ENCODE measurements at regions not wholly inside any gene's neighbourhood (a gene's known extent, or its start where the extent isn't known, plus 50 kb on each side); places are given as distances from the start of the nearest gene placed in this dataset.

DNA sequence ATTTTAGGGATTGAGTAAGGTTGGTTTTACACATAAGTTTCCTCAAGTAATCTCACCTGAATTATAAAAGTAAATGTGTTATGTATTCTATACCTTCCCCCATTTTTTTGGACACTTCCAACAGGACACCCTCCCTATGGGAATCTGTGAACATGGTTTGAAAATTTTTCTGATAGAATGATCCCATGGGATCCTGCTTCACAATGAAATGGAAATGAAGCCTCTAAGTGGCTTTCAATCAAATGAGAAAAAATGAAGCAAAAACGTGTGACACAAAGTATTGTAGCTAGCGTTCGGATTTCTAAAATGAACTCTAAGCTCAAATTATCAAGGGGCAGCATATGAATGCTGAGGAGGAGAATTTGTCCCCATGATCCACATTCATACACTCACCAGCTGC lies 1006.8 kb downstream of the ADGRL2 start:
- DNase-seq (ENCODE audit: low read depth): no peak
- TF ChIP-seq, protein P1, sequence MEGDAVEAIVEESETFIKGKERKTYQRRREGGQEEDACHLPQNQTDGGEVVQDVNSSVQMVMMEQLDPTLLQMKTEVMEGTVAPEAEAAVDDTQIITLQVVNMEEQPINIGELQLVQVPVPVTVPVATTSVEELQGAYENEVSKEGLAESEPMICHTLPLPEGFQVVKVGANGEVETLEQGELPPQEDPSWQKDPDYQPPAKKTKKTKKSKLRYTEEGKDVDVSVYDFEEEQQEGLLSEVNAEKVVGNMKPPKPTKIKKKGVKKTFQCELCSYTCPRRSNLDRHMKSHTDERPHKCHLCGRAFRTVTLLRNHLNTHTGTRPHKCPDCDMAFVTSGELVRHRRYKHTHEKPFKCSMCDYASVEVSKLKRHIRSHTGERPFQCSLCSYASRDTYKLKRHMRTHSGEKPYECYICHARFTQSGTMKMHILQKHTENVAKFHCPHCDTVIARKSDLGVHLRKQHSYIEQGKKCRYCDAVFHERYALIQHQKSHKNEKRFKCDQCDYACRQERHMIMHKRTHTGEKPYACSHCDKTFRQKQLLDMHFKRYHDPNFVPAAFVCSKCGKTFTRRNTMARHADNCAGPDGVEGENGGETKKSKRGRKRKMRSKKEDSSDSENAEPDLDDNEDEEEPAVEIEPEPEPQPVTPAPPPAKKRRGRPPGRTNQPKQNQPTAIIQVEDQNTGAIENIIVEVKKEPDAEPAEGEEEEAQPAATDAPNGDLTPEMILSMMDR (conservative IDR thresholded peaks at IDR 0.05; ENCODE audit: low read length): no peak

GRCh38 chr1:82806133-82806532 lies 1005.4 kb downstream of the ADGRL2 start:
- TF ChIP-seq, protein P1 (conservative IDR thresholded peaks at IDR 0.05; ENCODE audit: low read length): no peak
- DNase-seq (ENCODE audit: low read depth): no peak
- H3K4me3 ChIP-seq (ENCODE audit: low read length): no peak overlapping the region

More for the DNA sequence above, 1006.8 kb downstream of the ADGRL2 start:
- no peak overlapping the region for H3K4me3 ChIP-seq (ENCODE audit: low read length)

- DNase-seq (ENCODE audit: low read depth): no peak
- H3K4me3 ChIP-seq (ENCODE audit: low read length): no peak overlapping the region
- TF ChIP-seq, protein P1 (conservative IDR thresholded peaks at IDR 0.05; ENCODE audit: low read length): no peak
Observed at GRCh38 chr1:82801176-82801575, 1000.4 kb downstream of the ADGRL2 start.

DNA sequence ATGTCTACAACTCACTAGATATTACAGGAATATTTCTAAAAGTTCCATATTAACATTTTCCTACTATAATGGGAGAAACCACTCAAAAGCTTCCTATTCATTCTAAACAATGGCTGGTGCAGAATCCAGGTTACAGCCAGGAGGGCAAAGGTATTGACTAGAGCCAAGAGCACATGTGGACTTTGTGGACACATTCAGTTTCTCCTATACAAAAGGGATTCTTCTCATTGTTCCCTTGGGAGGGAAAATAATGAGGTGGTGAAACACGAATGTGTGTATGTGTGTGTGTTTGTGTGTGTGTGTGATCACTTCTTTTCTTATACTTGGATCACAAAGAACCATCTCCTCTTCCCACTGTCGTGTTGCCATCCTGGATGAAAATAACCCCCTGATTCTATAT lies 1000.0 kb downstream of the ADGRL2 start:
- no peak overlapping the region for H3K4me3 ChIP-seq (ENCODE audit: low read length)
- TF ChIP-seq, protein P1 (conservative IDR thresholded peaks at IDR 0.05; ENCODE audit: low read length): no peak
- no peak for DNase-seq (ENCODE audit: low read depth)

DNA sequence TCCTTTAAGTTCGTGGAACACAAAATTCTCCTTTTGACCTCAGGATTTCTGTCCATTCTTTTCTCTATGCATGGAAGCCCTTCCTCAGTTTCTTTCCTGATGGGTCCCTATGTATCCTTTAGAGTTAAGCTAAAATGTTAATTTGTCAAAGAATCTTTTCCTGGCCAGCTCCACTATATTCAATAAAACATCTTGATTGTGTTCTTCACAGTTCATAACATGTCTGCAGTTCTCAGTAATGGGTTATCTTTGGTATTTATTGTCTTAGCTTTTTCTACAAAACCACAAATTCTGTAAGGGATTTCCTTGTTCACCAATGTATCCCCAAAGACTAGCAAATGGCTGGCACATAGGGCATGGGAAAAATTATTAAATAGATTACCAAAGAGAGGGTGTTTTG lies 998.5 kb downstream of the ADGRL2 start:
- H3K4me3 ChIP-seq (ENCODE audit: low read length): no peak overlapping the region
- TF ChIP-seq, protein P1 (conservative IDR thresholded peaks at IDR 0.05; ENCODE audit: low read length): no peak
- no peak for DNase-seq (ENCODE audit: low read depth)

DNA sequence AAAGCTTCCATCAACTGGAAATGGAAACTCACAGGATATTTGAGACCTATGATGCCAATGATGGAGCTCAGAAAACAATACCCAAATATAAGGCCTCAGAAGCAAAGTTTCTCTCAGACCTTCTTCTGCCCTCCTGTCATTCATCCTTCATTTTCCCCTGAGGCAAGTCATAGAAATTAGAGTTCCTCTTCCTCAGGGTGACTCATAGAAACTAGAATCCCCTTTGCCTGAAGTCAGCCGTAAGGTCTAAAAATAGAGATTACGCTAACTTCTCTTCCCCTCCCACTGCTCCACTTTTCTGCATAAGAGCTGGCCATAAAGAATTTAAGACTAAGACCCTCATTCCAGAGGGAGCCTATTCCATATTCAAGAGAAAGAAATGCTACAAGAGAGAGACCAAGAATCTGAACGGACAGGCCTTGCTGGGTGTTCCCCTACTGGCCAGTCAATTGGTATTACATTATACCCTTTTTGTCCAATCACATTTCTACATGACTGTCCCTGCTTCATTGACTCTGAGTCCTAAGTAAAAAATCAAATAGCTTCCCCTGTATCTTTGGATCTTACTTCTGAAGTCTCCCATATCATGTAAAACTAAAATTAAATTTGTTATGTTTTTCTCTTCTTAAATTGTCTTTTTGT lies 994.9 kb downstream of the ADGRL2 start:
- TF ChIP-seq, protein P1 (conservative IDR thresholded peaks at IDR 0.05; ENCODE audit: low read length): no peak
- no peak overlapping the region for H3K4me3 ChIP-seq (ENCODE audit: low read length)
- DNase-seq (ENCODE audit: low read depth): no peak

- DNase-seq (ENCODE audit: low read depth): no peak
- H3K4me3 ChIP-seq (ENCODE audit: low read length): no peak overlapping the region
- TF ChIP-seq, protein P1 (conservative IDR thresholded peaks at IDR 0.05; ENCODE audit: low read length): no peak
Observed at GRCh38 chr1:82792151-82792550, 991.4 kb downstream of the ADGRL2 start.
